H9 (cell line): ENCODE measurements at regions not wholly inside any gene's neighbourhood (a gene's known extent, or its start where the extent isn't known, plus 50 kb on each side); places are given as distances from the start of the nearest gene placed in this dataset.

Experiments
- DNase-seq: peaks from one replicate; pipeline ENCODE4 v3.0.0-alpha.2; 2017
- H2AFZ ChIP-seq: one replicate; pipeline ENCODE4 v1.6.1; 2013; ENCODE audit warnings: mild to moderate bottlenecking, low read length, control low read depth, moderate library complexity
- H2AK5ac ChIP-seq: 2 replicates; pipeline ENCODE4 v1.6.1; 2013; ENCODE audit warnings: low read length, control low read depth, mixed read lengths; ENCODE audit not compliant: insufficient read length
- H2BK120ac ChIP-seq: one replicate; pipeline ENCODE4 v1.6.1; 2013; ENCODE audit warnings: low read depth, mild to moderate bottlenecking, low read length, control low read depth, inconsistent platforms; ENCODE audit not compliant: poor library complexity, severe bottlenecking
- H2BK12ac ChIP-seq: 2 replicates; pipeline ENCODE4 v1.6.1; 2013; ENCODE audit warnings: low read length, control low read depth, mixed read lengths, low read depth; ENCODE audit not compliant: insufficient read length
- H2BK15ac ChIP-seq: 2 replicates; pipeline ENCODE4 v1.6.1; 2013; ENCODE audit warnings: low read depth, low read length, control low read depth
- H2BK20ac ChIP-seq: one replicate; pipeline ENCODE4 v1.6.1; 2013; ENCODE audit warnings: low read depth, mild to moderate bottlenecking, low read length, control low read depth, inconsistent platforms; ENCODE audit not compliant: poor library complexity, severe bottlenecking
- H2BK5ac ChIP-seq: 2 replicates; pipeline ENCODE4 v1.6.1; 2013; ENCODE audit warnings: low read length, control low read depth, mixed read lengths; ENCODE audit not compliant: insufficient read length
- H3K14ac ChIP-seq: 2 replicates; pipeline ENCODE4 v1.6.1; 2013; ENCODE audit warnings: low read length, control low read depth; ENCODE audit not compliant: insufficient read depth
- H3K18ac ChIP-seq: 2 replicates; pipeline ENCODE4 v1.6.1; 2013; ENCODE audit warnings: low read depth, mild to moderate bottlenecking, mixed read lengths, low read length, control low read depth; ENCODE audit not compliant: insufficient read length
- H3K23ac ChIP-seq: 2 replicates; pipeline ENCODE4 v1.6.1; 2013; ENCODE audit warnings: low read length, control low read depth, mixed read lengths, low read depth; ENCODE audit not compliant: insufficient read length
- H3K23me2 ChIP-seq: 2 replicates; pipeline ENCODE4 v1.6.1; 2013; ENCODE audit warnings: low read depth, mild to moderate bottlenecking, mixed read lengths, low read length, control low read depth; ENCODE audit not compliant: insufficient read length, poor library complexity, severe bottlenecking
- H3K27ac ChIP-seq: 2 replicates; pipeline ENCODE4 v1.5.1; 2013; ENCODE audit warnings: low read length, control low read depth, mixed read lengths, low read depth; ENCODE audit not compliant: insufficient read length
- H3K27me3 ChIP-seq: 2 replicates; pipeline ENCODE4 v1.6.1; 2013; ENCODE audit warnings: low read length, control low read depth, inconsistent platforms; ENCODE audit not compliant: insufficient read depth
- H3K4ac ChIP-seq: 2 replicates; pipeline ENCODE4 v1.6.1; 2013; ENCODE audit warnings: low read depth, mild to moderate bottlenecking, control low read depth, inconsistent platforms, low read length, moderate library complexity
- H3K4me1 ChIP-seq: 2 replicates; pipeline ENCODE4 v1.6.1; 2013; ENCODE audit warnings: low read length, control low read depth, inconsistent platforms; ENCODE audit not compliant: insufficient read depth
- H3K4me2 ChIP-seq: 2 replicates; pipeline ENCODE4 v1.6.1; 2013; ENCODE audit warnings: low read length, control low read depth, mixed read lengths; ENCODE audit not compliant: insufficient read length, insufficient read depth
- H3K56ac ChIP-seq: 2 replicates; pipeline ENCODE4 v1.6.1; 2013; ENCODE audit warnings: low read depth, mild to moderate bottlenecking, mixed read lengths, low read length, control low read depth; ENCODE audit not compliant: insufficient read length
- H3K79me1 ChIP-seq: 2 replicates; pipeline ENCODE4 v1.6.1; 2013; ENCODE audit warnings: low read depth, mild to moderate bottlenecking, moderate library complexity, low read length, control low read depth, inconsistent platforms; ENCODE audit not compliant: insufficient read depth, poor library complexity, severe bottlenecking
- H3K79me2 ChIP-seq: 2 replicates; pipeline ENCODE4 v1.6.1; 2013; ENCODE audit warnings: low read length, control low read depth, inconsistent platforms; ENCODE audit not compliant: insufficient read depth
- H3K9ac ChIP-seq: 2 replicates; pipeline ENCODE4 v1.6.1; 2013; ENCODE audit warnings: low read length, control low read depth, mixed read lengths; ENCODE audit not compliant: insufficient read length; ENCODE audit errors: extremely low read depth
- H3K9me3 ChIP-seq: one replicate; pipeline ENCODE4 v1.6.1; 2013; ENCODE audit warnings: low read depth, low read length, inconsistent platforms; ENCODE audit not compliant: control insufficient read depth
- H3T11ph ChIP-seq: one replicate; pipeline ENCODE4 v1.6.1; 2013; ENCODE audit warnings: mild to moderate bottlenecking, low read length, control low read depth, inconsistent platforms
- H4K20me1 ChIP-seq: one replicate; pipeline ENCODE4 v1.6.1; 2013; ENCODE audit not compliant: control insufficient read depth, insufficient read length, insufficient read depth
- H4K5ac ChIP-seq: 2 replicates; pipeline ENCODE4 v1.6.1; 2013; ENCODE audit warnings: low read depth, mild to moderate bottlenecking, mixed read lengths, low read length, control low read depth; ENCODE audit not compliant: insufficient read length
- H4K8ac ChIP-seq: replicated peaks from 2 replicates; pipeline ENCODE4 v1.6.1; 2013; ENCODE audit warnings: low read length, control low read depth, mixed read lengths, low read depth; ENCODE audit not compliant: insufficient read length
- H4K91ac ChIP-seq: 2 replicates; pipeline ENCODE4 v1.6.1; 2013; ENCODE audit warnings: low read depth, mild to moderate bottlenecking, moderate library complexity, mixed read lengths, low read length, control low read depth; ENCODE audit not compliant: insufficient read length
- H3K27ac Mint-ChIP-seq, 3 experiments: 2 replicates in 2 of 3; 3 replicates in 1 of 3; pipeline ENCODE4 v1.8.0; 2020 to 2021; ENCODE audit warnings: mixed read lengths in 3 of 3, mild to moderate bottlenecking in 1 of 3, moderate library complexity in 1 of 3
- H3K27me3 Mint-ChIP-seq: 2 replicates; pipeline ENCODE4 v1.8.0; 2021; ENCODE audit warnings: low read depth, mild to moderate bottlenecking, moderate library complexity, mixed read lengths
- H3K36me3 Mint-ChIP-seq, 3 experiments: 2 replicates in 2 of 3; 3 replicates in 1 of 3; pipeline ENCODE4 v1.8.0; 2020 to 2021; ENCODE audit warnings: low read depth in 3 of 3, mixed read lengths in 3 of 3; ENCODE audit not compliant: insufficient read depth in 1 of 3
- H3K4me1 Mint-ChIP-seq, 2 experiments: 2 replicates each; pipeline ENCODE4 v1.8.0; 2020; ENCODE audit warnings: mixed read lengths in 2 of 2
- H3K4me3 Mint-ChIP-seq, 2 experiments: 2 replicates in 1 of 2; 3 replicates in 1 of 2; pipeline ENCODE4 v1.8.0; 2020 to 2021; ENCODE audit warnings: mild to moderate bottlenecking in 2 of 2, mixed read lengths in 2 of 2, moderate library complexity in 1 of 2
- H3K9me3 Mint-ChIP-seq, 2 experiments: 2 replicates in 1 of 2; 3 replicates in 1 of 2; pipeline ENCODE4 v1.8.0; 2020; ENCODE audit warnings: mild to moderate bottlenecking in 2 of 2, mixed read lengths in 2 of 2, moderate library complexity in 1 of 2
- WGBS: extraction: QIAGEN DNeasy Blood & Tissue Kit; methylation state at CpG from one replicate; pipeline ENCODE4 v1.1.7; 2013; ENCODE audit warnings: missing lambda C conversion rate, low lambda C conversion rate, mixed read lengths; ENCODE audit not compliant: insufficient read length; ENCODE audit errors: extremely low coverage; 5-methylcytosine and 5-hydroxymethylcytosine counted together
- TF ChIP-seq, protein P1 (sequence below): fragments of 200-600 bp; sonication (generic); conservative IDR thresholded peaks from 3 replicates; pipeline ENCODE4 v1.8.0; 2021; ENCODE audit warnings: antibody characterized with exemption, mild to moderate bottlenecking

DNA sequence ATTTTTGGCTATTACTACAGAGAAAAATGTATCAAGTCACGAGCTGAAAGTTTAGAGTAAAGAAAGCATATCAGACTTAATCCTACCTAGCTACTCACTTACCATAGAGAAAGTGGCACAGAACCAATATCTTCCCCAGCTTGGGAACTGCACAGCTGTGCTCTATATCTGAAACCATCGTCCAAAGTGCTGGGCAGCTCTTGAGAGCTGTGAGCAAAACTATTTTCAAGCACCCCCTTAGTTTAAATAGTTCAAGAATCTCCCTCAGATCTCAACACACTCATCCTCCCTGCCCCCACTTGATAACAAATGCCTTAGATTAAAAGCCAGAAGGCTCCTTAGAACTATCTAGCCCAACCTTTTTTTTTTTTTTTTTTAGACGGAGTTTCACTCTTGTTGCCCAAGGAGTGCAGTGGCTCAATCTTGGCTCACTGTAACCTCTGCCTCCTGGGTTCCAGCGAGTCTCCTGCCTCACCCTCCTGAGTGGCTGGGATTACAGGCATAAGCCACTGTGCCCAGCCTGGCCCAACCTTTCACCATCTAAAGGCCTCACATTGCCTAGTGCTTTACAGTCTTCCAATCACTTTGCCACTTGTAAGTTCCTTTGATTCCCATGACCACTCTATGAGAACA, 94.2 kb upstream of the APC start:
- no peak for DNase-seq
- Histone ChIP-seq H3K18ac (no peak overlapping the region), H3K27me3 (no peaks in the 10 kb centered on the region), H2BK120ac (no peak overlapping the region), H2BK5ac (no peak overlapping the region), H4K20me1 (no peaks in the 10 kb centered on the region), H3K4me1 (no peaks in the 10 kb centered on the region), H4K91ac (no peak overlapping the region), H3K23me2 (no peaks in the 10 kb centered on the region), H3K56ac (no peak overlapping the region), H4K5ac (no peak overlapping the region), H3K9me3 (no peaks in the 10 kb centered on the region), H3T11ph (no peak overlapping the region), H2AFZ (no peak overlapping the region), H3K14ac (no peak overlapping the region), H3K9ac (no peak overlapping the region), H2AK5ac (no peak overlapping the region), H3K23ac (no peak overlapping the region), H3K79me2 (no peaks in the 10 kb centered on the region), H2BK20ac (no peak overlapping the region), H2BK15ac (no peak overlapping the region), H4K8ac (no peak overlapping the region), H3K79me1 (no peaks in the 10 kb centered on the region), H3K4me2 (no peak overlapping the region), H2BK12ac (no peak overlapping the region), H3K4ac (no peak overlapping the region), H3K27ac (no peak overlapping the region)
- Mint-ChIP-seq H3K27me3 (no peaks in the 10 kb centered on the region), H3K36me3 (no peaks in the 10 kb centered on the region), H3K4me1 (peaks cover 6% of the 10 kb centered on the region in 2 experiments), H3K9me3 (no peaks in the 10 kb centered on the region), H3K4me3 (no peak overlapping the region), H3K27ac (no peak overlapping the region)
- TF ChIP-seq, protein P1, sequence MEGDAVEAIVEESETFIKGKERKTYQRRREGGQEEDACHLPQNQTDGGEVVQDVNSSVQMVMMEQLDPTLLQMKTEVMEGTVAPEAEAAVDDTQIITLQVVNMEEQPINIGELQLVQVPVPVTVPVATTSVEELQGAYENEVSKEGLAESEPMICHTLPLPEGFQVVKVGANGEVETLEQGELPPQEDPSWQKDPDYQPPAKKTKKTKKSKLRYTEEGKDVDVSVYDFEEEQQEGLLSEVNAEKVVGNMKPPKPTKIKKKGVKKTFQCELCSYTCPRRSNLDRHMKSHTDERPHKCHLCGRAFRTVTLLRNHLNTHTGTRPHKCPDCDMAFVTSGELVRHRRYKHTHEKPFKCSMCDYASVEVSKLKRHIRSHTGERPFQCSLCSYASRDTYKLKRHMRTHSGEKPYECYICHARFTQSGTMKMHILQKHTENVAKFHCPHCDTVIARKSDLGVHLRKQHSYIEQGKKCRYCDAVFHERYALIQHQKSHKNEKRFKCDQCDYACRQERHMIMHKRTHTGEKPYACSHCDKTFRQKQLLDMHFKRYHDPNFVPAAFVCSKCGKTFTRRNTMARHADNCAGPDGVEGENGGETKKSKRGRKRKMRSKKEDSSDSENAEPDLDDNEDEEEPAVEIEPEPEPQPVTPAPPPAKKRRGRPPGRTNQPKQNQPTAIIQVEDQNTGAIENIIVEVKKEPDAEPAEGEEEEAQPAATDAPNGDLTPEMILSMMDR, result no peak
- no CpG with 5 or more reads among the region's 4 CpGs for WGBS
